ENCODE measurements at regions not wholly inside any gene's neighbourhood (a gene's known extent, or its start where the extent isn't known, plus 50 kb on each side); places are given as distances from the start of the nearest gene placed in this dataset.

GRCh38 chr13:85544756-85545155, 254.5 kb downstream of the SLITRK6 start:
- Histone ChIP-seq H3K27me3 (no peaks in the 10 kb centered on the region), H3K36me3 (no peaks in the 10 kb centered on the region), H3K4me3 (ENCODE audit: low read depth, low read length) (no peak overlapping the region), H3K9me3 (no peaks in the 10 kb centered on the region), H3K4me1 (no peaks in the 10 kb centered on the region)
- DNase-seq, result no peak
- TF ChIP-seq, protein P1, sequence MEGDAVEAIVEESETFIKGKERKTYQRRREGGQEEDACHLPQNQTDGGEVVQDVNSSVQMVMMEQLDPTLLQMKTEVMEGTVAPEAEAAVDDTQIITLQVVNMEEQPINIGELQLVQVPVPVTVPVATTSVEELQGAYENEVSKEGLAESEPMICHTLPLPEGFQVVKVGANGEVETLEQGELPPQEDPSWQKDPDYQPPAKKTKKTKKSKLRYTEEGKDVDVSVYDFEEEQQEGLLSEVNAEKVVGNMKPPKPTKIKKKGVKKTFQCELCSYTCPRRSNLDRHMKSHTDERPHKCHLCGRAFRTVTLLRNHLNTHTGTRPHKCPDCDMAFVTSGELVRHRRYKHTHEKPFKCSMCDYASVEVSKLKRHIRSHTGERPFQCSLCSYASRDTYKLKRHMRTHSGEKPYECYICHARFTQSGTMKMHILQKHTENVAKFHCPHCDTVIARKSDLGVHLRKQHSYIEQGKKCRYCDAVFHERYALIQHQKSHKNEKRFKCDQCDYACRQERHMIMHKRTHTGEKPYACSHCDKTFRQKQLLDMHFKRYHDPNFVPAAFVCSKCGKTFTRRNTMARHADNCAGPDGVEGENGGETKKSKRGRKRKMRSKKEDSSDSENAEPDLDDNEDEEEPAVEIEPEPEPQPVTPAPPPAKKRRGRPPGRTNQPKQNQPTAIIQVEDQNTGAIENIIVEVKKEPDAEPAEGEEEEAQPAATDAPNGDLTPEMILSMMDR (IDR thresholded peaks at IDR 0.05; ENCODE audit: low read depth, low read length), result no peak

- TF ChIP-seq, protein P1 (IDR thresholded peaks at IDR 0.05; ENCODE audit: low read depth, low read length), result no peak
- H3K9me3 ChIP-seq, result no peaks in the 10 kb centered on the region
- no peaks in the 10 kb centered on the region for H3K36me3 ChIP-seq
- H3K4me1 ChIP-seq, result no peaks in the 10 kb centered on the region
- DNase-seq, result no peak
- no peak overlapping the region for H3K4me3 ChIP-seq (ENCODE audit: low read depth, low read length)
- no peaks in the 10 kb centered on the region for H3K27me3 ChIP-seq
These were observed 256.1 kb downstream of the SLITRK6 start for GRCh38 chr13:85543144-85543543.

DNA sequence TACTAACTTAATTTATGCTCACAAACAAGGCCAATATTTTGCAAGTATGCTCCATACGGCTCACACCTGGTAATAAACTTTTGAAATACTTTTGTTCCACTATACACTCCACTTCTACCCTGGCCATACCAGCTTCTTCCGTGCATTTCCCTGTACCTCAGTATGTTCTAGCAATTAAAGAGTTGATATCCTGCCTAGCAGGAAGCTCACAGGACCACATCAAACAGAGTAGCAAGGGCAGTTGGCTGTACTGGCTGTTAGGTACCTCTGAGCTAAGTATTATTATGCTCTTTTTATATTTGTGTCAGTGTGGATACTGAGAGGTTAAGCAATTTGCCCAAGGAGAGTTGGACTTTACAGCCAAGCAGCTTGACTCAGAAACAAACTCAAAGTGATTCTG, 257.7 kb downstream of the SLITRK6 start:
- Histone ChIP-seq H3K9me3 (no peaks in the 10 kb centered on the region), H3K36me3 (no peaks in the 10 kb centered on the region), H3K4me3 (ENCODE audit: low read depth, low read length) (no peak overlapping the region), H3K27me3 (no peaks in the 10 kb centered on the region), H3K4me1 (no peaks in the 10 kb centered on the region)
- TF ChIP-seq, protein P1 (IDR thresholded peaks at IDR 0.05; ENCODE audit: low read depth, low read length), result no peak
- no peak for DNase-seq

GRCh38 chr13:85538957-85539356, 260.3 kb downstream of the SLITRK6 start:
- Histone ChIP-seq H3K36me3 (no peaks in the 10 kb centered on the region), H3K4me1 (no peaks in the 10 kb centered on the region), H3K27me3 (no peaks in the 10 kb centered on the region), H3K4me3 (ENCODE audit: low read depth, low read length) (no peak overlapping the region), H3K9me3 (no peaks in the 10 kb centered on the region)
- DNase-seq, result no peak
- TF ChIP-seq, protein P1 (IDR thresholded peaks at IDR 0.05; ENCODE audit: low read depth, low read length), result no peak

DNA sequence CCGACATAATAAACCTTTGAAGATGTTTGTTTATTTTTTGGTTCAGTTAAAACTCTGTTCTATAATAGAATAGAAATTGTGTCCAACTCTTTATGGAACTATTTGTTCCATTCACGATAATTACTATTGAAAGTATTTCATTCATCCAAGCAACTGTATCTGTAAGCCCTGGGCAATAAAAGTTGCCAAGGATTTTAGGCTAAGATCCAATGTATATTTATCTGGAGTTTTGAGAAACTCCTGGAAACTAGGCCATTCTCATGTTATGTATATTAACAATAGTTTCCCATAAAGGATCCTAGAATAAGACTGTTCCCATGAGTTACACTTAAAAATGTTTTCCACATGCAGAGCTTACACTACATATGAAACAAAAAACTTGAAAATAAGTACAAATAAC, 261.6 kb downstream of the SLITRK6 start:
- no peaks in the 10 kb centered on the region for H3K27me3 ChIP-seq
- H3K36me3 ChIP-seq, result no peaks in the 10 kb centered on the region
- H3K4me3 ChIP-seq (ENCODE audit: low read depth, low read length), result no peak overlapping the region
- TF ChIP-seq, protein P1 (IDR thresholded peaks at IDR 0.05; ENCODE audit: low read depth, low read length), result no peak
- H3K9me3 ChIP-seq, result no peaks in the 10 kb centered on the region
- no peak for DNase-seq
- no peaks in the 10 kb centered on the region for H3K4me1 ChIP-seq

DNA sequence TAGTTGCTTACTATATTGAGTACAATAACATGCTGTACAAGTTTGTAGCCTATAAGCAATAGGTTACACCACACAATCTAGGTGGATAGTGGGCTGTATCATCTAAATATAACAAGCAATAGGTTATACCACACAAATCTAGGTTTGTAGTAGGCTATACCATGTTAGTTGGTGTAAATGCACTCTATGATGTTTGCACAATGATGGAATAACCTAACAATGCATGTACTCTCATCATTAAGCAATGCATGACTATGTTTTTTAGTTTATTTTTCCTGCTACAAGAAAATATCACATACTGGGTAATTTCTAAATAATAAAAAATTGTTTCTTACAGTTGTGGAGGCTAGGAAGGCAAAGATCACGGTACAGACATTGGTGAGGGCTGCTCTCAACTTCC, 262.5 kb downstream of the SLITRK6 start:
- Histone ChIP-seq H3K27me3 (no peaks in the 10 kb centered on the region), H3K9me3 (no peaks in the 10 kb centered on the region), H3K4me1 (no peaks in the 10 kb centered on the region), H3K36me3 (no peaks in the 10 kb centered on the region), H3K4me3 (ENCODE audit: low read depth, low read length) (no peak overlapping the region)
- TF ChIP-seq, protein P1 (IDR thresholded peaks at IDR 0.05; ENCODE audit: low read depth, low read length), result no peak
- DNase-seq, result no peak

Data from BE2C (cell line).